ENCODE measurements at regions not wholly inside any gene's neighbourhood (a gene's known extent, or its start where the extent isn't known, plus 50 kb on each side); places are given as distances from the start of the nearest gene placed in this dataset.

- Histone ChIP-seq H3K27ac (ENCODE audit: low read length) (no peak overlapping the region), H3K36me3 (ENCODE audit: control insufficient read depth, insufficient read depth, low read length) (no peaks in the 10 kb centered on the region), H3K9me3 (ENCODE audit: control insufficient read depth, insufficient read depth, low read length) (no peaks in the 10 kb centered on the region), H3K4me3 (ENCODE audit: low read length) (no peak overlapping the region), H3K27me3 (ENCODE audit: control insufficient read depth, insufficient read depth, low read length) (no peaks in the 10 kb centered on the region), H3K4me1 (ENCODE audit: control insufficient read depth, insufficient read depth, low read length) (no peaks in the 10 kb centered on the region)
- no peak for ATAC-seq
- H3K4me3 Mint-ChIP-seq, result no peak overlapping the region
- WGBS (ENCODE audit: insufficient coverage), result 86% methylated on average over 1 of the region's 1 CpG
- no peak for TF ChIP-seq CTCF (IDR thresholded peaks at IDR 0.05)
- no peaks in the 10 kb centered on the region for H3K4me1 Mint-ChIP-seq
- no peaks in the 10 kb centered on the region for H3K9me3 Mint-ChIP-seq
- H3K36me3 Mint-ChIP-seq, result no peaks in the 10 kb centered on the region
- intact Hi-C loops (cut with micrococcal nuclease), result no loop called here
- peaks cover 4 to 35% of the 10 kb centered on the region in 2 donors for H3K27me3 Mint-ChIP-seq (ENCODE audit: low read depth in 2 of 2)
- H3K27ac Mint-ChIP-seq, result no peak overlapping the region
- no peak for DNase-seq
Measured at GRCh38 chr4:114091546-114091945, 112.1 kb upstream of the ARSJ start.

GRCh38 chr4:114093221-114093715 lies 113.8 kb upstream of the ARSJ start:
- Mint-ChIP-seq H3K4me3 (no peak overlapping the region), H3K27me3 (ENCODE audit: low read depth in 2 of 2) (peaks cover 4 to 22% of the 10 kb centered on the region in 2 donors), H3K9me3 (no peaks in the 10 kb centered on the region), H3K36me3 (no peaks in the 10 kb centered on the region), H3K27ac (no peak overlapping the region), H3K4me1 (no peaks in the 10 kb centered on the region)
- Histone ChIP-seq H3K4me3 (ENCODE audit: low read length) (no peak overlapping the region), H3K27ac (ENCODE audit: low read length) (no peak overlapping the region), H3K9me3 (ENCODE audit: control insufficient read depth, insufficient read depth, low read length) (no peaks in the 10 kb centered on the region), H3K27me3 (ENCODE audit: control insufficient read depth, insufficient read depth, low read length) (no peaks in the 10 kb centered on the region), H3K4me1 (ENCODE audit: control insufficient read depth, insufficient read depth, low read length) (no peaks in the 10 kb centered on the region), H3K36me3 (ENCODE audit: control insufficient read depth, insufficient read depth, low read length) (no peaks in the 10 kb centered on the region)
- no peak for DNase-seq
- ATAC-seq, result no peak
- no peak for TF ChIP-seq CTCF (IDR thresholded peaks at IDR 0.05)
- intact Hi-C loops (cut with micrococcal nuclease), result no loop called here

- Mint-ChIP-seq H3K4me1 (no peaks in the 10 kb centered on the region), H3K27me3 (ENCODE audit: low read depth in 2 of 2) (peaks cover 14 to 17% of the 10 kb centered on the region in 2 donors), H3K4me3 (no peak overlapping the region), H3K36me3 (no peaks in the 10 kb centered on the region), H3K27ac (no peak overlapping the region), H3K9me3 (no peaks in the 10 kb centered on the region)
- no peaks in the 10 kb centered on the region for H3K9me3 ChIP-seq (ENCODE audit: control insufficient read depth, insufficient read depth, low read length)
- no peak for TF ChIP-seq CTCF (IDR thresholded peaks at IDR 0.05)
- no peaks in the 10 kb centered on the region for H3K27me3 ChIP-seq (ENCODE audit: control insufficient read depth, insufficient read depth, low read length)
- DNase-seq, result no peak
- no peak overlapping the region for H3K27ac ChIP-seq (ENCODE audit: low read length)
- 92% methylated on average over 2 of the region's 6 CpGs for WGBS (ENCODE audit: insufficient coverage)
- H3K4me1 ChIP-seq (ENCODE audit: control insufficient read depth, insufficient read depth, low read length), result no peaks in the 10 kb centered on the region
- no peak overlapping the region for H3K4me3 ChIP-seq (ENCODE audit: low read length)
- intact Hi-C loops (cut with micrococcal nuclease), result no loop called here
- no peaks in the 10 kb centered on the region for H3K36me3 ChIP-seq (ENCODE audit: control insufficient read depth, insufficient read depth, low read length)
- no peak for ATAC-seq
Measured at GRCh38 chr4:114100288-114101031, 121.0 kb upstream of the ARSJ start.

GRCh38 chr4:114103908-114104307 lies 124.5 kb upstream of the ARSJ start:
- 100% methylated on average over 1 of the region's 1 CpG for WGBS (ENCODE audit: insufficient coverage)

More at GRCh38 chr4:114103908-114104307, 124.5 kb upstream of the ARSJ start:
- ATAC-seq (no peak), DNase-seq (no peak)
- Mint-ChIP-seq H3K9me3 (no peaks in the 10 kb centered on the region), H3K4me3 (no peak overlapping the region), H3K27me3 (ENCODE audit: low read depth in 2 of 2) (peaks cover 14 to 17% of the 10 kb centered on the region in 2 donors), H3K27ac (no peak overlapping the region), H3K36me3 (no peaks in the 10 kb centered on the region), H3K4me1 (no peaks in the 10 kb centered on the region)
- Histone ChIP-seq H3K27me3 (ENCODE audit: control insufficient read depth, insufficient read depth, low read length) (no peaks in the 10 kb centered on the region), H3K9me3 (ENCODE audit: control insufficient read depth, insufficient read depth, low read length) (no peaks in the 10 kb centered on the region), H3K4me1 (ENCODE audit: control insufficient read depth, insufficient read depth, low read length) (no peaks in the 10 kb centered on the region), H3K27ac (ENCODE audit: low read length) (no peak overlapping the region), H3K36me3 (ENCODE audit: control insufficient read depth, insufficient read depth, low read length) (no peaks in the 10 kb centered on the region), H3K4me3 (ENCODE audit: low read length) (no peak overlapping the region)
- TF ChIP-seq CTCF (IDR thresholded peaks at IDR 0.05), result no peak
- intact Hi-C loops (cut with micrococcal nuclease), result no loop called here
